Stimulated activated CD4-positive, alpha-beta T cell treated with anti-CD3 and anti-CD28 coated beads, Interleukin-2, amount 100 ng/mL, for 4 hours (primary cell): ENCODE measurements at regions not wholly inside any gene's neighbourhood (a gene's known extent, or its start where the extent isn't known, plus 50 kb on each side); places are given as distances from the start of the nearest gene placed in this dataset.

ENCODE experiments used
- DNase-seq: peaks from one replicate; pipeline ENCODE4 v3.0.0-alpha.2; 2020; ENCODE audit warnings: low read depth

DNA sequence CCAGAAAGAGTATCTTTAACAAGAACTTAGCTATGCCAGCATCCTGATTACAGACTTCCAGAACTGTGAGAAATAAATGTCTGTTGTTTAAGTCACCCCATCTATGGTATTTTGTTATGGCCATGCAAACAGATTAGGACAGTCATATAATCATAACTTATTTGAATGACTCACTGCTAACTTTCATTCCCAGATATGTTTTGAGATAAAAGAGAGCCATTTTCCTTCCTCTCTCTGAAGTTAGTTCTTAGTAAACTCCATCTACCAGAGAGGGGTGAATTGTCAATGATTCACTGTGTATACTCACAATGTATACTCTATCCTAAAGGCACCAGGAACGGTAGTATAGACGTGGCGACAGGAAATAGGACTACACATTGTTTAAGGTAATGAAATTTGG lies 179.4 kb upstream of the DPH6 start:
- DNase-seq: no peak

DNA sequence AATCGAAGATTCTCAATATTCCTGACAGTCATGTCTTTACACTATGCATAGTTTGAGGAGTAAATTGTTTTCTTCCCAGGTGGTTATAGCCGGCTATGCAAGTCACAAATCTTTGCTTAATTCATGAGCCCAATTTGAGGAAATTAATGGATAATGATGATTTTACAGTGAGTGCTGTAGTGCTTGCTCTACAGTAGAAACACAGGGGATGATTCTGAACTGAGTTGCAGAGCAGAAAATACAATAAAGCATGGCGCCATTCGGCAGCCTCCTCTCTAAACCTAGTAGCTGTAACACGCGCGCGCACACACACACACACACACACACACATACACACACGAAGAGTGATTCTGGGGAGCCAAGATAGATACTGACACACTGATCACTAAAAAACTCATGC lies 181.7 kb upstream of the DPH6 start:
- DNase-seq: no peak

DNA sequence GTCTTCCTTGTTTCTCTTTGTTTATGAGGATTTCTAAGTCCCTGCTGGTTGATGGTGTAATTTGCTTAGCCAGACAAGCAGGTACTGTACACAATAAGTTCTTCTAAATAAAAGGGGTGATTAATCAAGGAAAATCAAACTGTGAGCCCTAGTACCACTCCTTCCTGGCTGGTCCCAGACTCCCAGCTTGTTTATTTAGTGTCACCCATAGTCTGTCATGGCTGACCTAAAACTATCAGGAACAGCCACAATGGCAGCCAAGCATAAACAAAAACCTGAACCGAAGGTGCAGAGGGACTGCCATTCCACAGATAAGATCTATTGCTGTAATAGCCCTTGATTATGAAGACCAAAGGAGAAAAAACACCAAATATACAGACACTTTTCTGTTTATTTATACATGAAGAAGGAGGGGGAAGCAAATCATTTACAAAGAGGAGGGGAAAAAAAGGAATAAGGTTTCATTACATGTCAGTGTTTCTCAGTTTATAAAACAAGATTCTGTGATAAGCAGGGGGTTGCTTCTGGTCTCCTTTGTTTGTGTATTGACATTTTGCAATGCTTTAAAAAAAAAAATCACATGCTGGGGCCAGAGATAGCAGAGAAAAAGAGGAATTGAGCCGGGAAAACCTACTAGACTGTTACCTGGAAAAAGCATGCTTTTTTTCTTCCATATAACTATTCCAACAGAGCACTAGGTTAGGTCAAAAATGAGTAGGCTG lies 182.4 kb upstream of the DPH6 start:
- DNase-seq: no peak

DNA sequence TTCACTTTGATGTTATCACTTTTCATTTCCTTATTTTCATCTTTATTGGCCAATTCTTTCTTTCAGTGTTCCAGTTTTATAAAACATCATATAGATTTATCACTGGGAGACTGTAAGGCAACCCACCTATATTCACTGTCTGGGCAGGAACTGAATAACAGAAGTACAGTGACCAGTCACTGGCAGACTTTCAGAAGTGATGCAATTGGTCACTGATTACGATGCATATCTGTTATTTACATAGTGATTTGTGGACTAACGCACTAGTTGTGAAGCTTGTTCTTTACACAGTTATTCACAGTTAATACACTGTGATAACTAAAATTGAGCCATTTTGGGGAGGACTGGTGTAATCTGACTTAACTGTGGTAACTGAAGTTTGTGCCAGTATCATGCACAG lies 190.2 kb upstream of the DPH6 start:
- DNase-seq: no peak

DNA sequence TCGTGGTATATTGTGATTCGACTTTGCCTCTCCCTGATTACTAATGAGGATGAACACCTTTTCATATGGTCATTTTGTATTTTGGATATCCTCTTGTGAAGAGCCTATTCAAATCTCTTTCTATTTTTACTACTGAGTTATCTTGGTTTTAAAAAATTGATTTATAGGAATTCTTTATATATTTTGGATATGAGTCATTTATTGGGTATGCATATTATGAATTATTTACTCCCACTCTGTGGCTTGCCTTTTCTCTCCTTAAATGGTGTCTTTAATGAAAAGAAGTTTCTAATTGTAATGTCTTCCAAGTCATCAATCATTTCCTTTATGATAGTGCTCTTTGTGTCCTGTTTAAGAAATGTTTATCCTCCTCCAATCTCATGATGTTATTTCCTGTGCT lies 191.5 kb upstream of the DPH6 start:
- DNase-seq: no peak

DNA sequence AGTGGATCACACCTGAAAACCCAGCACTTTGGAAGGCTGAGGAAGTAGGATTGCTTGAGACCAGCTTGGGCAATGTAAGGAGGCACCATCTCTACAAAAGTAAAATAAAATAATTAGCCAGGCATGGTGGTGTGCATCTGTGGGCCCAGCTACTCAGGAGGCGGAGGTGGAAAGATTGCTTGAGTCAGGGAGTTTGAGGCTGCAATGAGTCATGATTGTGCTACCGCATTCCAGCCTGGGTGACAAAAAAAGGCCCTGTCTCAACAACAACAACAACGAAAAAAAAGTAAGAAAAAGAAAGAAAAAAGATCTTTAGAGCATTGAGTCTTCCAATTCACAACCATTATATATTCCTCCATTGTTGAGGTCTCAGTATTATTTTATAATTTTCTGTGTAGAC lies 192.4 kb upstream of the DPH6 start:
- no peak for DNase-seq

DNA sequence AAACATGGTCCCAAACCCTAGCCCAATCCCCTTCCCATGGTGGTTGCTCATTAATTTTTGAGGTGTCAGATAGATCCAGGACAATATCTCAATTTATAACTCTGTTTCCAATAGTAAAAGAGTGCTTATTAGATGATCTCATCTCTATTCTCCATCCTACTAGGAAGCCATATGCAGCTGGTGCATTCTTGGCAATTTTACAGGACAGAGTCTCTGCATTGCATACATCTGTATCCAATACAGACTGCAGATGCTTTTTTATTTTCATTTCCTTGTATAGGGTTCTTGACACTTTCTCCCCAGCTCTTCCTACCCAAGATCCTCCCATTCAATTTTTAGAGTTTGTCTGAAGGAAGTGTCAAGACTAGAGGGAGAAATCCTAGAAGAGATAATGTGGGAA lies 194.8 kb upstream of the DPH6 start:
- DNase-seq: no peak

DNA sequence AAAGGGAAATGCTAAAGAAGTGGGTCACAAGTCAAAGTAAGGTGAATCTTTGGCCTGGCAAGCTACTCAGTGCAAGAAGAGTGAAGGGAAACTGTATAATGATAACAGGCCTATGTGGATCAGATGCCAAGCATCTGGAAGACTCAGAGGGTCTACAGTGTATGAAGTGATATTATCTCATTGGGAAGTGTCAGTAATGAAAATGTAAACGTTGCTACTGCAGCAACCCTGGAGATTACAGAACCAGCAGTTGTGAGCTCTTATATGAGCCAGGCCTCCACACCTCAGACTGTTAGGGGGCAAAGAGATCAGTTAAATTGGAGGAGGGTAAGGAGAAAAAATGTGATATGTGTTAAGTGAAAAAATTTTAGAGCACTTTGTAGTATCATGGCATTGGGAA lies 195.4 kb upstream of the DPH6 start:
- no peak for DNase-seq

DNA sequence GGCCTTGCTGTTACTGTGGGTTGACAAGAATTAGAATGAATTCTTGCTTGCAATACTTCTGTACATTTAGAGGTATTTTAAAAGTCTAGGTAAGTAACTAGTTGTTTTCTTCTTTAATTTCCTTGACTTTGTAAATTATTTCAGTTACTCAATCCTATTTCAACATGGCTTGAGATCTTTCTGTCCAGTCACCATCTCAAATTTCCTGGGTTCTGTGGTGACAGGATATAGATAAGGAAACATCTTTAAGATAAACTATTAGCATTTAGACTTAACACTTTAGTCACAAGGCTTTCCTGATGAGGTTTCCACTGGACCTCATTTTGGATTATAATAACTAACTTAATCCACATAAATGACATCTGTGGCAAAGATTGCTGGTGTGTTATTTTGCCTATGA lies 195.9 kb upstream of the DPH6 start:
- no peak for DNase-seq

DNA sequence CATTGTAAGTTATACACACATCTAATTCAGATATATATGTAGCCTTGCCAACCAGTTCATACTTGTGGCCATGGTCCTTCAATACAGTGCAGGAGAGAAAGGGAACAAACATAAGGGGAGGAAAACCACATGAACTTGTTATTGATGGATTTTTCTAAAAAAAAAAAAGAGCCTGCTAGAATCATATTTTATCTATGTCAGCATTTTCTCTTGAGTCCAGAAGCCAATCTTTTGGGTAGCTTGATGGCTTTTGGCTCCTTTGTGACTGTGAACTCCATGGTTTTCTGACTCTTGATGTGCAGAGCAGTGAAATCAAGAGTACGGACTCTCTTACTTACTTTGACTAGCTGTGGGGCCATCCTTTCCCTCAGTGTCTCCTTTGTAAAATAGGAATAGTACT lies 197.4 kb upstream of the DPH6 start:
- DNase-seq: no peak

DNA sequence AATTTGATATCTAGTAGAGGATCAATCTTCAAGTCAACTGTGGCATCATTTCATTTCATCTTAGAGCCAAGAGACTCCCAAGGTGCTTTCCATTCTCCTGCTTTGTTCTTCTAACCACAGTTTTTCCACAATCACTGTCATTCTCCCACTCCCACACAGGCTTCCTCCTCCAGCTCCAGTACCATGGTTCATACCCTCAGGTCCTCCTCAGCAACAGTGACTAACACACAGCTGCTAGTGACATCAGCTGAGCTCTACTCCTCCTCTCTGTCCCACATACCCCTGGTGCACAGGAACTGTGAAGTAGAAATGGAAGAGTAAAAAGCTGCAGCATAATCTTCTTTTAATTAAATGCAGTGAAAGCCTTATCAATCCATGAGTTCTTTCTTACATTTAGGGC lies 200.2 kb upstream of the DPH6 start:
- DNase-seq: no peak

DNA sequence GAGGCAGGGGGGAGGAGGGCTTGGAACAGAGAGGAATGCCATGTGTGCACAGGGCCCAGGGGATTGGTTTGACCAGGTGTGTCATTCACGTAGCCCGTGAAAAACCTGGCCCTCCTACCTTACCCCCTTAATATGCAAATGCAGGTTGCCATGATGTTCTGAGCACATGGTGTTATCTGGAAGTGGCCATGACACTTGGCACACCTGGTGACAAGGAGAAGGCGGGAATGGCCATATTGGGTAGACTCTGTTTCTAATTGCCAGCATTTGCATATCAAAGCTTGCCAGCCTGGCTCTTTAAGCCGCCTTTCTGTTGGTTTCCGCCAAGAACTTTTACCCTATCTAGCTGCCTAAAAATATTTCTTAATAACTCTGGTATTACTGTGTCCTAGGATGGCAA lies 202.1 kb upstream of the DPH6 start:
- DNase-seq: no peak

DNA sequence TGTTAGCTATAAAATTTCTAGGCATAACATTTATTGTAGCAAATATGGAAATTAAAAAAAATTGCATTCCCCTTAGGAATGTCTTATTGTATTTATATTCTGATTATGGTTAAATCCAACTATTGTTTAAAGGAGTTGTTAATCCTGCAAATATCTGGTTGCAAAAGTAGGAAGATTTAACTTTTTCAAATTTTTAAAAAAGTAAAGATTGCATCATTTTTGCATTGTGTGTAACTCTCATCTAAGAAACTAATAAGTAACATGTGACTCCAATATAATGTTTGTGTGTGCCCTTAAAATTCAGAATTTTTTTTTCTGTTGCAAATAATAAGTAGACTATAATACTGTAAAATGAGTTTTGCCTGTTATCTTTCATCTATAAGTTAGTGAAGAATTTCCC lies 204.1 kb upstream of the DPH6 start:
- DNase-seq: no peak

DNA sequence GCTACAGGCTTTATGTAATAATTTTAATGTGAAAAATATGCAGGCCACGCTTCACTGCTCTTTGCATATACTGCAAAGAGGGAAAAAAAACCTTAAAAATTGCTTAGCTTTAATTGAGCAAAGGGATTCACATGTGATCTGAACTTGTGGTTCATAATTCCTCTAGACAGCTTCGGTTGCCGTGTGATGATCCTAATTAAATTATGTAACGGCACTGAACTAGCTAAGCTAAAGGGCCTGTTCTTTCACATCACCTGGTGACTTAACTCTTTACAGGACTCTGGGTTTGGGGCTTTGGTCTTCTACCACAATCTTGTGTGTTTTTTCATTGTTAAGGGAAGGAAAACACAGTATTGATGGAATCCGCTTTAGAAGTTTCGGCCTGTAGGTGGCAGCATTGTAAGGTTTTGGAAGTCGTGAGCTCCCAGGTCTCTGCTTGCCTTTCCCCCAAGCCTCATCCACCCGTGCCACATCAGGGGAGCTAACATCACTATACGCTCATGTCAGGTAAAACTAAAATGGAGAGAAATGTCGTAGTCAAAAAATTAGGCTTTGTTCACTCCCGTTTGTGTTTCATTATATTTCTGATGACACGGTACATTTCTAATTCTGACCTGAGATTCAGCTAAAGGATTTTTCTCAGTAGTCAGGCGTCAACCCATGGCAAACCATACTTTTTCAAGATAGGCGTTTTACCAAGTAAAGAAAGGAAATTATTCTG lies 205.6 kb upstream of the DPH6 start:
- peak; percentile 2 for DNase-seq

DNA sequence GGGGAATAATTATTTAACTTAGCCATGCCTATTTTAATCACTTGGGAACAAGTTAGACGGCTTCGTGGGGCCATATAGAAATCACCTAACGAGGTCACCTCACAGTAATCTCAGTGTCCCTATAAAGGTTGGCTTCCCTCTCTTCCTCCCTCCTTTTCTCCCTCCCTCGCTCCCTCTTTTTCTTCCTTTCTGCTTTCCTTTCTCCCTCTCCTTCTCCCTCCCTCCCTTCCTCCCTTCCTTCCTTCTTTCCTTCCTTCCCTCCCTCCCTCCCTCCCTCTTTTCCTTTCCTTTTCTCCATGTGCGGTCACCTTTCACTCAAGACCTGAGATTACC lies 206.1 kb upstream of the DPH6 start:
- no peak for DNase-seq

DNA sequence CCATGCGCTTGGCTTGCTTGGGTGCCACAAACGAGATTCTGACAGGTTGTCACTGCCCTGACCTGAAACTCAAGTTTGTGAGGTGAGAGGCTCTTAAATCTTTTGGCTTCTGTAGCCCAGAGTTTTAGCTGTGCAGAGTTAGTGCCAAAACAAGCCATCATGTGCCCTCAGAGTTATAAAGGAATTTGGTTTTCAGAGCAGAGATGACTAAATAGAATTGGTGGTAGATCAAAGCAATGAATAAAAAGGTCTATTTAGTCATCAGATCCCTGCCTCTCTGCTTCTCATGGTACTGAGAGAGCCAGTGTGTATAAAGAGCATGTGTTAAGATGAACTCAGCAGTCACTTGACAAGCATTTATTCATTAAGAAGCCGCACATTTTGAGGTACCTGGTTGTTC lies 207.5 kb upstream of the DPH6 start:
- DNase-seq: no peak

DNA sequence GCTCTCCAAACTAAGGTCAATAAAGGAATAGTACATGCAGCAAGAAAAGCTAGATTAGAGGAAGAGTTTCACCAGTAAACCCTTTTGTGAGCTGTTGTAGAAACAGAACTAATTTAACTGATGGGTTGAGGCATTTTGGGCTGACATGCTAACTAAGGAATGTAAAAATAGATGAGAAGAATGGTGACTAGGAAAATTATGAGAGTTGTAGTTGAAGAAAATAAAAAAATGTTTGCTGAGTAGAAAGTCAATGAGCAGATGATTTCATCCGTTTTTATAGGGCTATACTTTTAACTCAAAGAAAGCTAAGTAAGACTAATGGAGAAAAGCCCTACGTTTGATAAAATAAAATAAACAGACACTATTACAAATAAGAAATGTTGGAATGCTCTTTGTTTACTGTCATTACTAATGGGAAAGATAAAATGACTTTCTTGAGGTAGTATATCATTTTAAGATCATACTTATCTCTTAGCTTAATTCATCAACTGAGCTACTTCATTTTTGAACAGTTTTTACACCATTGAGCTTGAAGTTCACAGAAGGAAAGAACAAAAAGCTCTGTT lies 209.4 kb upstream of the DPH6 start:
- DNase-seq: no peak

DNA sequence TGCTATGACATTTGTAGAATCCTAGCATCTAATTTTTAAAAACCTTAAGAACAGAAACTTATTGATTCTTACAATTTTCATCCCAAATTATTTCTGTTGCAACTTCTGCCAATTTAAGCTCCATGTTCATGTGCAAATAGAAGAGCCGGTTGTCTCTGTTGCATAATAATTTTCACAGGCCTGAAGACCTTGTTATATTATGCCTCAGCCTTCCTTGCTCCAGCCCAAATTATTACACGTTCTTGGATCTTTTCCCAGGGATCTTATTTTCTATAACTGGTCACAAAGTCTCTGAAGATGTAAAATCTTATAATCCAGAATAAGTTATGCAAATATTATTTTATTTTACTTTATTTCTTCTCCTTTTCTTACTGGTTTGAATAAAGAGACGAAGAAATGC lies 210.7 kb upstream of the DPH6 start:
- DNase-seq: no peak

DNA sequence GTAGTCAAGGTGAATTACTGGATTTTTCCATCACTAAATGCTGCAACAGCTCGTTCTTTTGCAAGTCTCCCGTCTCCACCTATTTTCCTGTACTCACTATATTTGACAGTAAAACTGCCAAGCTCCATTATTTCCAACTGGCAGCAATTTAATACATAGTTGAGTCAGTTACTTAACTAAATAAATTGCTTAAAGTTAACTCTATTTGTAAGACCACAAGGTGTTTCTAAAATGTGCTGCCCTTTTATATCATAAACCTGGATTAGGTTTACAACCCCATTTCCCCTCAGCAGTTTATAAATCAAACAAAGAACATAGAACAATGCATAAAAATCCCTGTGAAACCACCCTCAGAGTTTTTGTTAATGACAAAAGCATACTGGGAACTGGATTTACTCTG lies 211.4 kb upstream of the DPH6 start:
- DNase-seq: no peak

DNA sequence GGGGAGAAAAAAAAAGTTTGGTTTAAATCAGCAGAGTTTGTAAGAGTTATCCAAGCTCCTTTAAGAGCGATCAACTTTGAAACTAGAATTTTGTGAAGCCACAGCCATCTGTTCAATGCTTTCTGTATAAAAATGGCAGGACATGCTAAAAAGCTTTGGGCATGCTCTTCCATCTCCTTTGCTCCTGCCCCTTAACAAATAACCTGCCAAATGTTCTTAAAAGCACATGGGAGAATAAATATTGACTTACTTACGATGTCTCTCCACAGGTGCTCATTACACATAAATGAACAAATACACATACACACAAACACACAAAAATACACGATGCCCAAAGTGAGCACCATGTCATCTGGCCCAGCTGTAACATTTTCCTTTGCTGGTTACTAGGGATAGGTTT lies 211.8 kb upstream of the DPH6 start:
- DNase-seq: no peak

DNA sequence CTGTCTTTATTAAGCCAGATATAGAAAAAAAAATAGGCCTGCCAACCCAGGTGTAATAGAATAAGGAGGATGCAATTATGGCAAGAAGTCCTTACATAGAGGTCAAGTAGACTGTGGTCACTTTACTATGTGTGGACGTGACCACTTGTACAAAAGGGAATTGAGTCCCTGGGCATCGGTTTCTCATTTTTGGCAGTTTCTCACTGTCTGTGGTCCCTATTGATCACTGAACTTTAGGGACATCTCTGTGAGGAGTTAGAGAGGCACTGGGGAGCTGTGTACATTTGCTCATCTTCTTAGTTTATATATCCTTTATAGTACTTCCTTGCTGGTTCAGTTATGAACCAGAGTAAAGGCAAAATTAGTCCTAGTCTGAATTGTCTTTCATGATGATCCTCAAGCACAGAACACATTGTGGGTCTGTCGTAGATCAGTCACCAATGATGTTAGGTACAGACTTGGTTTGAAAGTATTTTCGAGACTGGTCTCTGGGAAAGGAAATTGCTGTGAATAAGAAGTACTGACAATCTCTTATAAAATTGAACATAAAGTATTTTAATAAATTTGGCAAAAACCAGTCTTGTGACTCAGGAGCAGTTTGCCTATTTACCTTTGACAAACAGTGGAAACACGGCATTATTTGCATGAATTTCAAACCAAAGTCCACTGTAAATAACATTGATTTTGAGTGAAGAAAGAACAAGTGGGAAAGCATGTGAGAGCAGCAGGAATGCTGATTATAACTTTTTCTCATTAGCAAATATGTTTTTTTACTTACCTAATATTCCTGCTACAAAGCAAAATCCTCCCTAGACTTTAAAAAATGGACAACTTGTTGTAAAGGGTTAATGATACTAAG lies 218.9 kb upstream of the DPH6 start:
- no peak for DNase-seq

DNA sequence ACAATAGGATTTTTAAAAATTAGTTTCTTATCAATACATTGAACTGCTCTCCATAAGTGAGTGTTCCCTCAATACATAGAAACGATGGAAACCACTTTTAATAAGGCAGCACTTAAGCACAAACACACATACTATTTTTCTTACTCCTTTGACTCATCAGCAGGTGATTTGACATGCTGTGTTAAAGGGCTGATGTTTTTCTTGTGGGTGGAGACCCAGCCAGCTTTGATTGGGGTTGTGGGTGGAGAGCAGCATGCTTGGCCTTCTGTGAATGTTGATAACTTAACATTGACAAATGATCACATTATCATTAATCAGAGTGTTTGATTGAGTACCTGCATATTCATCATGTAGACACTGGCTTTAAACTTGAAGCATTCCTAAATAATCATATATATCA lies 223.0 kb upstream of the DPH6 start:
- no peak for DNase-seq

DNA sequence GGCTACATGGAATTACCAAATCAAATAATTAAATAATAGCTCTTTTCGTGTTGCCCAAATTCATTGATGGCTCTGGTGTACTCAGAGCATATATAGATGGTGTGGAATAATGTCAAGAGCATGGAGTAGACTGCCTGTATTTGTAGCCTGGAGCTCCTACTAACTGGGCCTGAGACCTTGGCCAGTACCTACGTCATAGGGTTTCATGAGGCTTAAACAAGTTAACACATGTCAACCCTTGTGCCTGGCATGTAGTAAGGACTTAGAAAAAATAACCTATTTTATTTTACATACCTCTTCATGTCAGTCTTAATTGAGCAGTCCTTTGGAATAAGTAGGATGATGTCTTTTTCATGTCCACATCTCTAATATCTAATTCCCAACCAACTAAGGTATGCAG lies 223.7 kb upstream of the DPH6 start:
- DNase-seq: no peak
